ENCODE measurements at regions not wholly inside any gene's neighbourhood (a gene's known extent, or its start where the extent isn't known, plus 50 kb on each side); places are given as distances from the start of the nearest gene placed in this dataset.

DNA sequence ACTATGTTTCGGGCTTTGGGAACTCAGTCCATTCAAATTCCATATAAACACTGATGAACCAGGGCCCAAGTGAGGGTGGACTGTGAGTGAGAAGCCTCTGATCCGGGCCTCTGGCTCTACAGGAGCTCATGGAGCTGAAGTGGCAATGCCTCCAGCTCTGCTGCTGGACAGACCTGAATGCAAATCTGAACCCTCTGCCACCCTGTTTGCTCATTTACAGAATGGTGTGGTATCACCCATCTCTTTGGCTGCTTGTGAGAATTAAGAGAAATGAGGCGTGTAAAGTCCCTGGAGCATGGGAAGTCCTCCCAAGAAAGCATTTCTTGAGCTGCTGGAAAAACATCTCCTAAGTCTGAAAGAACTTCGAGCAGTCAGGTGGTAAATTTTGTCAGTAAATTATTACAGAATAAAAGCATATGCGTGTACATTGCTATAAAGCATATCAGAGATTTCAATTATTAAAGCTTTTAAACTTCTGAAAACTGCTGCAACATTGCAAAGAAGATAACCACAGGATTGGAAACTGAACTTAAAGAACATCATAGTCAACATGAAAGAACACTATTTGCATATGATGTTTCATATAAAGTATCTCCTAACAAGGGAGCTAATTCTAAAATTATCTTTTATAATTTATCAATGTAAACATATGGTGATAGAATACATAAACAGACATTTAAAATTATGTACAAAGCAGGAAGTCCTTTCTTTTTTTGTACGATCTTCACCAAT is 369.0 kb downstream of the UQCRFS1 start:
- no peak overlapping the region for H3K4me3 ChIP-seq (ENCODE audit: control insufficient read depth in 1 of 7, extremely low read depth in 1 of 7, insufficient read depth in 4 of 7, low read depth in 2 of 7, low read length in 6 of 7)
- no peaks in the 10 kb centered on the region for H3K4me1 ChIP-seq (ENCODE audit: control extremely low read depth in 1 of 4, control insufficient read depth in 4 of 4, insufficient read depth in 4 of 4, low read length in 3 of 4)
- H3K9me3 ChIP-seq (ENCODE audit: control extremely low read depth in 1 of 5, control insufficient read depth in 4 of 5, insufficient read depth in 2 of 5, low read depth in 1 of 5, low read length in 4 of 5): no peaks in the 10 kb centered on the region
- DNase-seq: no peak
- ChIA-PET POLR2A (no interaction called here), CTCF (interaction anchor here (0.7 kb wide), 1 partner anchor 12 kb away, joined by 3 read pairs; no protein-coding TSS in a partner anchor)
- 83% methylated on average over 1 of the region's 6 CpGs for WGBS (ENCODE audit: insufficient coverage)
- H3K27ac ChIP-seq (ENCODE audit: insufficient read depth in 1 of 2, low read depth in 1 of 2, low read length in 2 of 2, poor library complexity in 1 of 2, severe bottlenecking in 2 of 2): no peak overlapping the region
- no peaks in the 10 kb centered on the region for H3K36me3 ChIP-seq (ENCODE audit: control insufficient read depth in 4 of 4, insufficient read depth in 4 of 4, low read length in 3 of 4)
- H3K27me3 ChIP-seq (replicated peaks in 2 of 5; ENCODE audit: control insufficient read depth in 4 of 5, insufficient read depth in 5 of 5, low read length in 4 of 5): peaks cover 0 to 2% (median 0%) of the 10 kb centered on the region in 5 experiments

DNA sequence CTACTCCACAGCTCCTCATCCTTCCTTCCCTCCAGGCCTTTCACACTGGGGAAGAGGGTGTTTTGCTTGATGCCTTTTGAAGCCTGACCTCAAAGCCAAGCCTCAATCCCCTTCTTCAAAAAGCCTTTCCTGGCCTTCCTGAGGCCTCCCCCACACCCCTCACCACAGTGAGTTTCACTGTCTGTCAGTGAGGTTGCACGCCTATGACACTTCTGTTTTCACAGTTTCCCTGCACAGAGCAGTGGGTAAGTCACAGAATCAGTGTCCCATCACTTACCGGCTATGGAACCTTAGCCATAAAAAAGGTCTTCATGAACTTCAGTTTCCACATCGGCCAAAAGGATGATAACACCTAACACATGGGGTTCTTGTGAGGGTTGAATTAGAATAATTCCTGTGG is 371.4 kb downstream of the UQCRFS1 start:
- WGBS (ENCODE audit: insufficient coverage): 72% methylated on average over 2 of the region's 3 CpGs
- Histone ChIP-seq H3K36me3 (ENCODE audit: control insufficient read depth in 4 of 4, insufficient read depth in 4 of 4, low read length in 3 of 4) (no peaks in the 10 kb centered on the region), H3K27me3 (replicated peaks in 2 of 5; ENCODE audit: control insufficient read depth in 4 of 5, insufficient read depth in 5 of 5, low read length in 4 of 5) (peaks cover 0 to 2% (median 0%) of the 10 kb centered on the region in 5 experiments), H3K9me3 (ENCODE audit: control extremely low read depth in 1 of 5, control insufficient read depth in 4 of 5, insufficient read depth in 2 of 5, low read depth in 1 of 5, low read length in 4 of 5) (no peaks in the 10 kb centered on the region), H3K4me1 (ENCODE audit: control extremely low read depth in 1 of 4, control insufficient read depth in 4 of 4, insufficient read depth in 4 of 4, low read length in 3 of 4) (no peaks in the 10 kb centered on the region), H3K4me3 (ENCODE audit: control insufficient read depth in 1 of 7, extremely low read depth in 1 of 7, insufficient read depth in 4 of 7, low read depth in 2 of 7, low read length in 6 of 7) (no peak overlapping the region), H3K27ac (ENCODE audit: insufficient read depth in 1 of 2, low read depth in 1 of 2, low read length in 2 of 2, poor library complexity in 1 of 2, severe bottlenecking in 2 of 2) (no peak overlapping the region)
- CTCF ChIA-PET: no interaction called here
- DNase-seq: no peak
- POLR2A ChIA-PET: no interaction called here

DNA sequence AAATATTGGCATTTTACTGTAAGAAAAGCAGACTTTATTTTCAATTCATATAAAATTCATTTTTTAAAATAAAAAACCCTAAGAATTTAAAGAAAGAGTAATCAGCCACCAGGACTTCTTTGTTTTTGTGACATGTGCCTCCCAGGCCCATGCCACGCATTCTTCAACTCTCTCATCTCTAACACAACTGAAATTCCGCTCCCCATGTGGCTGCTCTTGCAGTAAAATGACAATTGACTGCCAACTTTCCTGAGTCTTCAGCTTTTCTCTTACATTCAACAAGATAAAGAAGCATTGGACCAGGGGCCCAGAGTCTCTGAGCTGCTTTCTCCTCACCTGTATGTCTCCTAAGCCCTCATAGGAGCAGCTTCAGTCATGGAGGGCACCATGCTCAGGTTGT is 372.1 kb downstream of the UQCRFS1 start:
- 85% methylated on average over 2 of the region's 2 CpGs for WGBS (ENCODE audit: insufficient coverage)
- POLR2A ChIA-PET: no interaction called here
- CTCF ChIA-PET: no interaction called here

DNA sequence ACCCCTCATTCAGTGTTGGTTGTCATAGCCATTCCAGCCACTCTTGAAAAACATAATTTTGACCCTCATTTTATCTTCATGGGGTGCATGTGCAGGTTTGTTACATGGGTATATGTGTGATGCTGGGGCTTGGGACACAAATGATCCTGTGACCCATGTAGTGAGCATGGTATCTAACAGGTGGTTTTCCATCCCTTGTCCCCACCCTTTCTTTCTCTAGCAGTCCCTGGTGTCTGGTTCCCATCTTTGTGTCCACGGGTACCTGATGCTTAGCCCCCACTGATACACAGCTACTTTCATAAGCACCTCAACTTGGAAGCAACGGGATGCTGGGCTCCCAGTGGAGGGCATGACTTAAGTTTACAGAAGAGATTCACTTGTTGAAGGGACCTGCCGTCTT is 373.5 kb downstream of the UQCRFS1 start:
- H3K27me3 ChIP-seq (replicated peaks in 2 of 5; ENCODE audit: control insufficient read depth in 4 of 5, insufficient read depth in 5 of 5, low read length in 4 of 5): peaks cover 0 to 2% (median 0%) of the 10 kb centered on the region in 5 experiments
- CTCF ChIA-PET: no interaction called here
- H3K4me1 ChIP-seq (ENCODE audit: control extremely low read depth in 1 of 4, control insufficient read depth in 4 of 4, insufficient read depth in 4 of 4, low read length in 3 of 4): no peaks in the 10 kb centered on the region
- no peak overlapping the region for H3K27ac ChIP-seq (ENCODE audit: insufficient read depth in 1 of 2, low read depth in 1 of 2, low read length in 2 of 2, poor library complexity in 1 of 2, severe bottlenecking in 2 of 2)
- 100% methylated on average over 3 of the region's 3 CpGs for WGBS (ENCODE audit: insufficient coverage)
- no peak for DNase-seq
- POLR2A ChIA-PET: no interaction called here
- H3K4me3 ChIP-seq (ENCODE audit: control insufficient read depth in 1 of 7, extremely low read depth in 1 of 7, insufficient read depth in 4 of 7, low read depth in 2 of 7, low read length in 6 of 7): no peak overlapping the region
- no peaks in the 10 kb centered on the region for H3K9me3 ChIP-seq (ENCODE audit: control extremely low read depth in 1 of 5, control insufficient read depth in 4 of 5, insufficient read depth in 2 of 5, low read depth in 1 of 5, low read length in 4 of 5)
- no peaks in the 10 kb centered on the region for H3K36me3 ChIP-seq (ENCODE audit: control insufficient read depth in 4 of 4, insufficient read depth in 4 of 4, low read length in 3 of 4)

More for the DNA sequence above, 372.1 kb downstream of the UQCRFS1 start:
- DNase-seq: no peak
- no peaks in the 10 kb centered on the region for H3K36me3 ChIP-seq (ENCODE audit: control insufficient read depth in 4 of 4, insufficient read depth in 4 of 4, low read length in 3 of 4)
- H3K27ac ChIP-seq (ENCODE audit: insufficient read depth in 1 of 2, low read depth in 1 of 2, low read length in 2 of 2, poor library complexity in 1 of 2, severe bottlenecking in 2 of 2): no peak overlapping the region
- H3K9me3 ChIP-seq (ENCODE audit: control extremely low read depth in 1 of 5, control insufficient read depth in 4 of 5, insufficient read depth in 2 of 5, low read depth in 1 of 5, low read length in 4 of 5): no peaks in the 10 kb centered on the region
- no peaks in the 10 kb centered on the region for H3K4me1 ChIP-seq (ENCODE audit: control extremely low read depth in 1 of 4, control insufficient read depth in 4 of 4, insufficient read depth in 4 of 4, low read length in 3 of 4)
- peaks cover 0 to 2% (median 0%) of the 10 kb centered on the region in 5 experiments for H3K27me3 ChIP-seq (replicated peaks in 2 of 5; ENCODE audit: control insufficient read depth in 4 of 5, insufficient read depth in 5 of 5, low read length in 4 of 5)
- no peak overlapping the region for H3K4me3 ChIP-seq (ENCODE audit: control insufficient read depth in 1 of 7, extremely low read depth in 1 of 7, insufficient read depth in 4 of 7, low read depth in 2 of 7, low read length in 6 of 7)

DNA sequence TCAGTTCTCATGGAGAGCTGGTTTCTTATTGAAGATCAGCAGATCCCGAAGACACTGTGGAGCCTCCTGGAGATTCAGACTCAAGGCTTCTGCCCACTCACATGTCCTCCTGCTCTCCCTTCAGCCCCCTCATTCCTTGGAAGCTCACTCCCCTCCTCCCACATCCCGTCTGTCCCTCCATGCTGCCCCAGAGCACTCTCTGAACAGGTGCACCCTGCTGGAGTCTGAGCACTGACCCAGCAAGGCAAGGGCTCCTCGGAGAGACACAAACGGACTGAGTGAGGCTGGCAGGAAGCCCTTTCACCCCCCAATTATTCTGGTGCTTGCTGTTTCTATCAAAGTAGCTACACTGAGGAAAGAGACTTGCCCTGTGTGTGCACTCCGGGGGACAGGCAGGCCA is 374.0 kb downstream of the UQCRFS1 start:
- Histone ChIP-seq H3K27me3 (replicated peaks in 2 of 5; ENCODE audit: control insufficient read depth in 4 of 5, insufficient read depth in 5 of 5, low read length in 4 of 5) (peaks cover 0 to 2% (median 0%) of the 10 kb centered on the region in 5 experiments), H3K4me1 (ENCODE audit: control extremely low read depth in 1 of 4, control insufficient read depth in 4 of 4, insufficient read depth in 4 of 4, low read length in 3 of 4) (no peaks in the 10 kb centered on the region), H3K4me3 (ENCODE audit: control insufficient read depth in 1 of 7, extremely low read depth in 1 of 7, insufficient read depth in 4 of 7, low read depth in 2 of 7, low read length in 6 of 7) (no peak overlapping the region), H3K36me3 (ENCODE audit: control insufficient read depth in 4 of 4, insufficient read depth in 4 of 4, low read length in 3 of 4) (no peaks in the 10 kb centered on the region), H3K27ac (ENCODE audit: insufficient read depth in 1 of 2, low read depth in 1 of 2, low read length in 2 of 2, poor library complexity in 1 of 2, severe bottlenecking in 2 of 2) (no peak overlapping the region), H3K9me3 (ENCODE audit: control extremely low read depth in 1 of 5, control insufficient read depth in 4 of 5, insufficient read depth in 2 of 5, low read depth in 1 of 5, low read length in 4 of 5) (no peaks in the 10 kb centered on the region)
- no peak for DNase-seq
- 60% methylated on average over 5 of the region's 5 CpGs for WGBS (ENCODE audit: insufficient coverage)
- ChIA-PET POLR2A (no interaction called here), CTCF (no interaction called here)

DNA sequence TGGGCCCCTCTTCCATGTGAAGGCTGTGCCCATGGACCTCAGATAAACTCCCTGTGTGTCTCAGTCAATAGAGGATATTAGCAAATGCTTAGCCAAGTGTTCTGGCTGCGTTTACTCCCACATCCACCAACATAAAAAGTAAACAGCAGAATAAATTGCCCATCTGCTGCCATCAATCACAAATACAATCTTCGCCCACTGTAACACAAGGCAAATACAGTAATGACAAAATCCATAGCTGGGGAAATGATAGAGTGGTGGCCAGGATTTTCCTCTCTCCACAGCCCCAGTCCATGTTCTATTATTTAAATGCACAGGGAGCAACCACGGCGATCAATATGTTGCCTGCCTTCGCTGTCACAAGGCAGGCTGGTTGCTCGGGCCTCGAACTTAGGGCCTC is 376.5 kb downstream of the UQCRFS1 start:
- Histone ChIP-seq H3K36me3 (ENCODE audit: control insufficient read depth in 4 of 4, insufficient read depth in 4 of 4, low read length in 3 of 4) (no peaks in the 10 kb centered on the region), H3K9me3 (ENCODE audit: control extremely low read depth in 1 of 5, control insufficient read depth in 4 of 5, insufficient read depth in 2 of 5, low read depth in 1 of 5, low read length in 4 of 5) (no peaks in the 10 kb centered on the region), H3K4me1 (ENCODE audit: control extremely low read depth in 1 of 4, control insufficient read depth in 4 of 4, insufficient read depth in 4 of 4, low read length in 3 of 4) (no peaks in the 10 kb centered on the region), H3K27ac (ENCODE audit: insufficient read depth in 1 of 2, low read depth in 1 of 2, low read length in 2 of 2, poor library complexity in 1 of 2, severe bottlenecking in 2 of 2) (no peak overlapping the region), H3K27me3 (replicated peaks in 2 of 5; ENCODE audit: control insufficient read depth in 4 of 5, insufficient read depth in 5 of 5, low read length in 4 of 5) (peaks cover 0 to 2% (median 0%) of the 10 kb centered on the region in 5 experiments), H3K4me3 (ENCODE audit: control insufficient read depth in 1 of 7, extremely low read depth in 1 of 7, insufficient read depth in 4 of 7, low read depth in 2 of 7, low read length in 6 of 7) (no peak overlapping the region)
- CTCF ChIA-PET: no interaction called here
- 100% methylated on average over 6 of the region's 7 CpGs for WGBS (ENCODE audit: insufficient coverage)
- POLR2A ChIA-PET: no interaction called here
- no peak for DNase-seq

DNA sequence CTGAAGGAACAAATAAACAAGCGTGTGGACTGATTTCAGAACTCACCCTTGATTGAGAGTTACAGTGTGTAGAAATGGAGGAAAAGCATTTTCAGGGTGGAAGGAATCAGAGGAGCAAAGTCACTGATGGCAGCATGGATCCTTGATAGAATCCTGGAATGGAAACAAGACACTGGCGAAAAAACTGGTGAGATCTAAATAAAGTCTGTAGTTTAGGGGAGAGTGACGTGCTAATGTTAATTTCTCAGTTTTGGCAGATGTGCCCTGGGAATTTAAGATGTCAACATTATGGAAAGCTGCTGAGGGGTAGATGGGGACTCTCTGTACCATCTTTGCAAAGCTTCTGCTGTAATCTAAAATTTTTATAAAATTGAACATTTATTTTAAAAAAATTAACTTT is 378.0 kb downstream of the UQCRFS1 start:
- CTCF ChIA-PET: no interaction called here
- H3K4me1 ChIP-seq (ENCODE audit: control extremely low read depth in 1 of 4, control insufficient read depth in 4 of 4, insufficient read depth in 4 of 4, low read length in 3 of 4): no peaks in the 10 kb centered on the region
- no peaks in the 10 kb centered on the region for H3K36me3 ChIP-seq (ENCODE audit: control insufficient read depth in 4 of 4, insufficient read depth in 4 of 4, low read length in 3 of 4)
- DNase-seq: no peak
- no peak overlapping the region for H3K27ac ChIP-seq (ENCODE audit: insufficient read depth in 1 of 2, low read depth in 1 of 2, low read length in 2 of 2, poor library complexity in 1 of 2, severe bottlenecking in 2 of 2)
- 93% methylated on average over 3 of the region's 3 CpGs for WGBS (ENCODE audit: insufficient coverage)
- no peaks in the 10 kb centered on the region for H3K9me3 ChIP-seq (ENCODE audit: control extremely low read depth in 1 of 5, control insufficient read depth in 4 of 5, insufficient read depth in 2 of 5, low read depth in 1 of 5, low read length in 4 of 5)
- H3K27me3 ChIP-seq (replicated peaks in 2 of 5; ENCODE audit: control insufficient read depth in 4 of 5, insufficient read depth in 5 of 5, low read length in 4 of 5): no peaks in the 10 kb centered on the region
- POLR2A ChIA-PET: no interaction called here
- H3K4me3 ChIP-seq (ENCODE audit: control insufficient read depth in 1 of 7, extremely low read depth in 1 of 7, insufficient read depth in 4 of 7, low read depth in 2 of 7, low read length in 6 of 7): no peak overlapping the region

Data from common myeloid progenitor, CD34-positive (primary cell).